ENCODE measurements at regions not wholly inside any gene's neighbourhood (a gene's known extent, or its start where the extent isn't known, plus 50 kb on each side); places are given as distances from the start of the nearest gene placed in this dataset.
"Not testable (repeated sequence)": the region's sequence is repeated elsewhere in the genome, so short reads cannot be mapped to it uniquely, and the experiment has no call there.

GRCh38 chr13:89465366-89465765 lies 1794.2 kb downstream of the SLITRK5 start:
- peak; percentile 9 to 12 for DNase-seq (ENCODE audit: low read depth in 2 of 2)

- no peak for DNase-seq (ENCODE audit: low read depth in 2 of 2)
These were observed 1796.9 kb downstream of the SLITRK5 start for GRCh38 chr13:89468081-89468480.

- no peak for DNase-seq (ENCODE audit: low read depth in 2 of 2)
These were observed 1799.7 kb downstream of the SLITRK5 start for GRCh38 chr13:89470901-89471300.

- DNase-seq (ENCODE audit: low read depth in 2 of 2): no peak
These were observed 1803.3 kb downstream of the SLITRK5 start for GRCh38 chr13:89474432-89474831.

GRCh38 chr13:89486065-89486464 lies 1814.9 kb downstream of the SLITRK5 start:
- DNase-seq (ENCODE audit: low read depth in 2 of 2): no peak

GRCh38 chr13:89486709-89487108 lies 1815.5 kb downstream of the SLITRK5 start:
- DNase-seq (ENCODE audit: low read depth in 2 of 2): no peak

- no peak for DNase-seq (ENCODE audit: low read depth in 2 of 2)
These were observed 1819.5 kb downstream of the SLITRK5 start for GRCh38 chr13:89490661-89491060.

GRCh38 chr13:89496478-89496877 lies 1825.3 kb downstream of the SLITRK5 start:
- no peak for DNase-seq (ENCODE audit: low read depth in 2 of 2)

- no peak for DNase-seq (ENCODE audit: low read depth in 2 of 2)
These were observed 1826.5 kb downstream of the SLITRK5 start for GRCh38 chr13:89497658-89498057.

- DNase-seq (ENCODE audit: low read depth in 2 of 2): no peak
These were observed 1831.1 kb downstream of the SLITRK5 start for GRCh38 chr13:89502286-89502685.

GRCh38 chr13:89514534-89515312 lies 1832.8 kb upstream of the MIR17HG start:
- DNase-seq (ENCODE audit: low read depth in 2 of 2): no peak

- DNase-seq (ENCODE audit: low read depth in 2 of 2): no peak
These were observed 1831.5 kb upstream of the MIR17HG start for GRCh38 chr13:89515948-89516347.

GRCh38 chr13:89518289-89519077 lies 1829.0 kb upstream of the MIR17HG start:
- no peak for DNase-seq (ENCODE audit: low read depth in 2 of 2)

GRCh38 chr13:89520468-89520867 lies 1827.0 kb upstream of the MIR17HG start:
- DNase-seq (ENCODE audit: low read depth in 2 of 2): no peak

GRCh38 chr13:89521672-89522071 lies 1825.8 kb upstream of the MIR17HG start:
- not testable (repeated sequence) for DNase-seq (ENCODE audit: low read depth in 2 of 2)

- no peak for DNase-seq (ENCODE audit: low read depth in 2 of 2)
These were observed 1806.1 kb upstream of the MIR17HG start for GRCh38 chr13:89541091-89542030.

GRCh38 chr13:89550938-89551337 lies 1796.5 kb upstream of the MIR17HG start:
- no peak for DNase-seq (ENCODE audit: low read depth in 2 of 2)

- DNase-seq (ENCODE audit: low read depth in 2 of 2): no peak
These were observed 1792.7 kb upstream of the MIR17HG start for GRCh38 chr13:89554801-89555200.

- no peak for DNase-seq (ENCODE audit: low read depth in 2 of 2)
These were observed 1781.9 kb upstream of the MIR17HG start for GRCh38 chr13:89565476-89566100.

GRCh38 chr13:89567025-89567424 lies 1780.5 kb upstream of the MIR17HG start:
- no peak for DNase-seq (ENCODE audit: low read depth in 2 of 2)

GRCh38 chr13:89568276-89568675 lies 1779.2 kb upstream of the MIR17HG start:
- no peak for DNase-seq (ENCODE audit: low read depth in 2 of 2)

Data from fibroblast of skin of left quadriceps (primary cell).